Psoas muscle (tissue), 7 donors: ENCODE measurements at regions not wholly inside any gene's neighbourhood (a gene's known extent, or its start where the extent isn't known, plus 50 kb on each side); places are given as distances from the start of the nearest gene placed in this dataset.

Experiments
- ATAC-seq, 4 donors: fragments of 200-7000 bp; cut with Tn5 transposase; one replicate each; pipeline ENCODE4 v1.9.1; 2020; ENCODE audit warnings: moderate library complexity in 3 of 4, mild to moderate bottlenecking in 2 of 4
- DNase-seq, 2 donors: peaks; one replicate each; pipeline ENCODE4 v3.0.0-alpha.2; 2020
- H3K27ac ChIP-seq: fragments of 200-600 bp; one replicate; pipeline ENCODE4 v1.8.0; 2022
- H3K27me3 ChIP-seq, 3 donors: fragments of 200-600 bp in 1 of 3; one replicate each; pipeline versions ENCODE4 v1.6.1 to v1.8.0; 2013 to 2022; ENCODE audit warnings: low read length in 2 of 3, mild to moderate bottlenecking in 2 of 3, moderate library complexity in 1 of 3; ENCODE audit not compliant: insufficient read depth in 3 of 3
- H3K36me3 ChIP-seq, 2 donors: fragments of 200-600 bp in 1 of 2; one replicate each; pipeline versions ENCODE4 v1.6.1 to v1.8.0; 2013 to 2022; ENCODE audit warnings: low read depth in 1 of 2, mild to moderate bottlenecking in 1 of 2, moderate library complexity in 1 of 2; ENCODE audit not compliant: insufficient read depth in 1 of 2
- H3K4me1 ChIP-seq: fragments of 200-600 bp; one replicate; pipeline ENCODE4 v1.8.0; 2022
- H3K4me3 ChIP-seq: fragments of 200-600 bp; one replicate; pipeline ENCODE4 v1.8.0; 2022; ENCODE audit warnings: mild to moderate bottlenecking
- H3K9me3 ChIP-seq: fragments of 200-600 bp; one replicate; pipeline ENCODE4 v1.8.0; 2022
- WGBS, 3 donors: extraction: QIAGEN DNeasy Blood & Tissue Kit; methylation state at CpG; one replicate each; pipeline versions ENCODE4 v1.1.6 to v1.1.7; 2013; 5-methylcytosine and 5-hydroxymethylcytosine counted together
- intact Hi-C, 2 donors: fragments of 100-400 bp; cut with DNase I; formaldehyde crosslinking; loops; one replicate each; pipeline versions ENCODE4 v1.11.0 to v1.14.2; 2022
- TF ChIP-seq, protein P1 (sequence below): fragments of 200-600 bp; IDR thresholded peaks from one replicate; pipeline ENCODE4 v1.8.0; 2022; ENCODE audit warnings: antibody characterized with exemption
- donor health status: healthy with polysubstance abuse.
- donor health status: DM: no; HTN: no; CAD: no; lungs with moderate emphysema.
- donor health status: Bipolar disorder and iron deficiency.
- donor health status: healthy.
- donor health status: DM: yes; HTN: yes; CAD: no.
- donor health status: DM: no; HTN: no; CAD: no.
- donor health status: DM: yes; HTN: yes; CAD: no.

DNA sequence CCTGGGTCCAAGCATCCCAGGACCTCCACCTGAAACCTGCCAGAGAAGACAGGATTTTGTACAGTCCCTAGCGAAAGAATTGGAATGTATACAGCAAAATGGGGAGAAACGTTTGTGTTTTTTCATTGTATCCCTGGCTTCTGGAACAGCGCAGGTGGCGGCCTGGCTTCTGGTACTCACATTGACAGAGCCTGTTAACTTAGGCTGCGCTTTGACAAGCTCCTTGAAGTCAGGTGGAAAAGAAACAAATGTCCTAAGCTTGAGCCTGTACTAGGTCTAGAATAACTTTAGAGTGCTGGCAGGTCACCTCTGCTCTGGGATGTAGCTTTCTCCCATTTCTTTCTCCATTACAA, 343.7 kb upstream of the KLF3 start:
- TF ChIP-seq, protein P1, sequence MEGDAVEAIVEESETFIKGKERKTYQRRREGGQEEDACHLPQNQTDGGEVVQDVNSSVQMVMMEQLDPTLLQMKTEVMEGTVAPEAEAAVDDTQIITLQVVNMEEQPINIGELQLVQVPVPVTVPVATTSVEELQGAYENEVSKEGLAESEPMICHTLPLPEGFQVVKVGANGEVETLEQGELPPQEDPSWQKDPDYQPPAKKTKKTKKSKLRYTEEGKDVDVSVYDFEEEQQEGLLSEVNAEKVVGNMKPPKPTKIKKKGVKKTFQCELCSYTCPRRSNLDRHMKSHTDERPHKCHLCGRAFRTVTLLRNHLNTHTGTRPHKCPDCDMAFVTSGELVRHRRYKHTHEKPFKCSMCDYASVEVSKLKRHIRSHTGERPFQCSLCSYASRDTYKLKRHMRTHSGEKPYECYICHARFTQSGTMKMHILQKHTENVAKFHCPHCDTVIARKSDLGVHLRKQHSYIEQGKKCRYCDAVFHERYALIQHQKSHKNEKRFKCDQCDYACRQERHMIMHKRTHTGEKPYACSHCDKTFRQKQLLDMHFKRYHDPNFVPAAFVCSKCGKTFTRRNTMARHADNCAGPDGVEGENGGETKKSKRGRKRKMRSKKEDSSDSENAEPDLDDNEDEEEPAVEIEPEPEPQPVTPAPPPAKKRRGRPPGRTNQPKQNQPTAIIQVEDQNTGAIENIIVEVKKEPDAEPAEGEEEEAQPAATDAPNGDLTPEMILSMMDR: no peak
- WGBS, 3 donors: 72 to 73% (median 73%) methylated on average over 5 of the region's 5 CpGs
- no peak overlapping the region for H3K4me3 ChIP-seq
- peaks cover 19% of the 10 kb centered on the region for H3K4me1 ChIP-seq
- no peak for DNase-seq
- peak overlapping the region; percentile 34 for H3K27ac ChIP-seq
- H3K27me3 ChIP-seq: no peaks in the 10 kb centered on the region
- H3K9me3 ChIP-seq: no peaks in the 10 kb centered on the region
- H3K36me3 ChIP-seq: no peaks in the 10 kb centered on the region
- ATAC-seq: no peak
- intact Hi-C loops: loop anchor here (5.0 to 10.0 kb wide), 3 partner anchors 244 to 253 kb away; no protein-coding TSS in a partner anchor

DNA sequence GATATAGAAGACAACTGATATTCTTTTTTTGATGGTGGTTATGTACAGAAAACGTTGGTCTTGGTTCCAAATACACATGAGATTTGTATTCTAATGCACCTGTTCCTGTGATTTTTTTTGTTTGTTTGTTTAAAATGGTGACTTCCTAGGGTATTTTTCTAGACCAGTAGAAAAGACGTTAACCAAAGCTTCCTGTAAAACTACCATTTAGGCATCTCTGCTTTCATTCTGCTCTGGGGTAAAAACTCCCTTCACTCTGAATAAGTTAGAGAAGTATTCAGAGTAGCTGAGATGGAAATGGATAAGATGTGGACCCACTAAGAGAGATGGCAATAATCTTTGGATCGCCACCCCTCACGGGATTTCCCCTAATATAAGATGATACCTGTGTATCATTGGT, 343.2 kb upstream of the KLF3 start:
- TF ChIP-seq, protein P1: no peak
- Histone ChIP-seq H3K36me3 (no peaks in the 10 kb centered on the region), H3K27me3 (no peaks in the 10 kb centered on the region), H3K9me3 (no peaks in the 10 kb centered on the region), H3K27ac (no peak overlapping the region), H3K4me3 (no peak overlapping the region), H3K4me1 (peaks cover 19% of the 10 kb centered on the region)
- DNase-seq (no peak), ATAC-seq (no peak)
- intact Hi-C loops: loop anchor here (5.0 to 10.0 kb wide), 3 partner anchors 244 to 254 kb away; no protein-coding TSS in a partner anchor
- WGBS, 3 donors: 74 to 77% (median 76%) methylated on average over 4 of the region's 4 CpGs

DNA sequence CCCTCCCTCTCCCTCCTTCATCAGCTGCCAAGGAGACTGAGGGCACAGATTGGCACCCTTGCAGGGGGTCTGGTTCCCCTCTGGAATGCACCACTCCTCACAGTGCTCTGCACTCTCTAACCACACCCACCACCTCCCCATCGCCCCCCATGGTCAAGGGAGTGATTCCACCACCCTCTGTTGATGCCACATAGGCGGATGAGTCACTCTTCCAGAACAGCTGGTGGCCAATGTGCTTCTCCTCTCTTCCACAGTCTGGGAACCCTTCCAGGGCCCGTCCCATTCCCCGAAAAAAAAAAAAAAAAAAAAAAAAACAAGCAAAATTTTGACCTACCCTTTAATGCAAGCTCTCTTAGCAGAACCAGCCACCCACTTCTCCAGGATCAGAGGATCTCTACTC, 341.3 kb upstream of the KLF3 start:
- DNase-seq (peak; percentile 34 to 56), ATAC-seq (no peak)

GRCh38 chr4:38323141-38323641, 340.8 kb upstream of the KLF3 start:
- 59 to 78% (median 64%) methylated on average over 4 of the region's 4 CpGs for WGBS, 3 donors
- intact Hi-C loops: loop anchor here (5.0 to 10.0 kb wide), 3 partner anchors 242 to 256 kb away; no protein-coding TSS in a partner anchor
- H3K4me3 ChIP-seq: no peak overlapping the region
- no peaks in the 10 kb centered on the region for H3K27me3 ChIP-seq
- TF ChIP-seq, protein P1: no peak
- DNase-seq: no peak
- no peaks in the 10 kb centered on the region for H3K9me3 ChIP-seq
- ATAC-seq: no peak
- H3K4me1 ChIP-seq: peaks cover 17% of the 10 kb centered on the region
- no peak overlapping the region for H3K27ac ChIP-seq
- H3K36me3 ChIP-seq: no peaks in the 10 kb centered on the region

More for the DNA sequence above, 341.3 kb upstream of the KLF3 start:
- WGBS, 3 donors: 30 to 34% (median 31%) methylated on average over 4 of the region's 4 CpGs
- intact Hi-C loops: loop anchor here (5.0 to 10.0 kb wide), 3 partner anchors 242 to 255 kb away; no protein-coding TSS in a partner anchor
- no peak overlapping the region for H3K4me3 ChIP-seq
- TF ChIP-seq, protein P1: no peak
- peaks cover 19% of the 10 kb centered on the region for H3K4me1 ChIP-seq
- no peaks in the 10 kb centered on the region for H3K36me3 ChIP-seq
- H3K9me3 ChIP-seq: no peaks in the 10 kb centered on the region
- H3K27me3 ChIP-seq: no peaks in the 10 kb centered on the region
- no peak overlapping the region for H3K27ac ChIP-seq
